A549 (cell line): ENCODE measurements at regions not wholly inside any gene's neighbourhood (a gene's known extent, or its start where the extent isn't known, plus 50 kb on each side); places are given as distances from the start of the nearest gene placed in this dataset.

Experiments
- ATAC-seq, 2 experiments: fragments of 200-7000 bp in 1 of 2; fragments of >200 bp in 1 of 2; cut with Nextera tagmentation in 1 of 2; cut with Tn5 transposase in 1 of 2; 3 replicates each; pipeline versions ENCODE4 v1.8.0 to v1.9.1; 2018 to 2020; ENCODE audit warnings: mild to moderate bottlenecking in 1 of 2, moderate library complexity in 1 of 2
- CTCF ChIA-PET: fragments of 300-600 bp; sonication (Branson Sonifier 250); formaldehyde crosslinking; extraction: SDS; loops from one replicate; lab custom pipeline; 2021; ENCODE audit warnings: antibody characterized with exemption, inconsistent platforms; lab: Yijun Ruan, JAX
- POLR2A ChIA-PET: fragments of 350-600 bp; formaldehyde crosslinking; extraction: SDS; loops from one replicate; lab custom pipeline; 2021; ENCODE audit warnings: antibody characterized with exemption, inconsistent platforms; lab: Yijun Ruan, JAX
- DNase-seq, 2 experiments: peaks; one replicate each; pipeline versions ENCODE4 v3.0.0 to v3.0.0-alpha.2; 2011 to 2016; ENCODE audit warnings: low read depth in 1 of 2, low spot score in 1 of 2
- FAIRE-seq: peaks from 2 replicates; lab custom pipeline; 2011; peaks lifted over from hg19 to GRCh38; lab: Jason Lieb, UNC
- H3K27ac ChIP-seq, 2 experiments: fragments of >200 bp; sonication (Bioruptor Twin); formaldehyde crosslinking; 3 replicates each; pipeline ENCODE4 v1.5.1; 2016 to 2017
- H3K4me1 ChIP-seq: fragments of >200 bp; sonication (Bioruptor Twin); formaldehyde crosslinking; 3 replicates; pipeline ENCODE4 v1.6.1; 2016
- H3K4me2 ChIP-seq: fragments of >200 bp; sonication (Bioruptor Twin); formaldehyde crosslinking; 3 replicates; pipeline ENCODE4 v1.6.1; 2016
- H3K4me3 ChIP-seq: fragments of >200 bp; sonication (Bioruptor Twin); formaldehyde crosslinking; 3 replicates; pipeline ENCODE4 v1.5.1; 2016
- H3K9me3 ChIP-seq: fragments of >200 bp; sonication (Bioruptor Twin); formaldehyde crosslinking; 3 replicates; pipeline ENCODE4 v1.6.1; 2016
- CBX8 ChIP-seq: fragments of 200-600 bp; sonication (generic); IDR thresholded peaks from 2 replicates; pipeline ENCODE4 v1.6.1; 2016
- CHD4 ChIP-seq: fragments of 200-600 bp; sonication (generic); IDR thresholded peaks from 2 replicates; pipeline ENCODE4 v1.6.1; 2016; ENCODE audit warnings: antibody characterized with exemption, mild to moderate bottlenecking, borderline replicate concordance
- EHF ChIP-seq: fragments of 250-450 bp; sonication (Bioruptor Pico); IDR thresholded peaks from 2 replicates; pipeline ENCODE4 v1.5.0; 2020; ENCODE audit warnings: mild to moderate bottlenecking
- EHMT2 ChIP-seq: fragments of 200-600 bp; sonication (generic); IDR thresholded peaks from 2 replicates; pipeline ENCODE4 v1.6.1; 2016; ENCODE audit warnings: antibody characterized with exemption, low read depth, mild to moderate bottlenecking, moderate library complexity
- FOSL2 ChIP-seq, 2 experiments: fragments of 450-650 bp in 1 of 2; fragments of >200 bp in 1 of 2; sonication (Bioruptor Twin) in 1 of 2; formaldehyde crosslinking; IDR thresholded peaks; 2 replicates each; pipeline versions ENCODE4 v1.5.0 to v1.6.1; 2016 to 2020; ENCODE audit warnings: mild to moderate bottlenecking in 1 of 2, moderate library complexity in 1 of 2
- HDAC2 ChIP-seq: fragments of 200-600 bp; sonication (generic); IDR thresholded peaks from 2 replicates; pipeline ENCODE4 v1.6.1; 2016
- HMGXB4 ChIP-seq: fragments of 250-450 bp; sonication (Bioruptor Pico); IDR thresholded peaks from 2 replicates; pipeline ENCODE4 v1.5.0; 2021; ENCODE audit warnings: mild to moderate bottlenecking, moderate library complexity, borderline replicate concordance
- HOXA7 ChIP-seq: fragments of 250-450 bp; sonication (Bioruptor Pico); IDR thresholded peaks from 2 replicates; pipeline ENCODE4 v1.5.0; 2020; ENCODE audit warnings: mild to moderate bottlenecking, moderate library complexity
- HOXB13 ChIP-seq: fragments of 250-450 bp; sonication (Bioruptor Pico); IDR thresholded peaks from 2 replicates; pipeline ENCODE4 v1.5.0; 2020; ENCODE audit warnings: low read depth, mild to moderate bottlenecking, moderate library complexity
- HOXB5 ChIP-seq: fragments of 250-450 bp; sonication (Bioruptor Pico); IDR thresholded peaks from 2 replicates; pipeline ENCODE4 v1.5.0; 2020; ENCODE audit warnings: mild to moderate bottlenecking, moderate library complexity
- JUNB ChIP-seq: fragments of >200 bp; sonication (Bioruptor Twin); formaldehyde crosslinking; IDR thresholded peaks from 2 replicates; pipeline ENCODE4 v1.6.1; 2016
- KDM1A ChIP-seq: fragments of 200-600 bp; sonication (generic); IDR thresholded peaks from 2 replicates; pipeline ENCODE4 v1.6.1; 2016; ENCODE audit warnings: low read depth, mild to moderate bottlenecking
- KDM5A ChIP-seq: fragments of 200-600 bp; sonication (generic); IDR thresholded peaks from 2 replicates; pipeline ENCODE4 v1.6.1; 2016; ENCODE audit warnings: antibody characterized with exemption, mild to moderate bottlenecking
- MYC ChIP-seq: IDR thresholded peaks from 2 replicates; pipeline ENCODE4 v1.6.1; 2012; ENCODE audit warnings: mild to moderate bottlenecking, inconsistent platforms, low read length, improper control_type of control experiment, borderline replicate concordance
- NPAS2 ChIP-seq: fragments of 250-450 bp; sonication (Bioruptor Pico); IDR thresholded peaks from 2 replicates; pipeline ENCODE4 v1.8.0; 2022; ENCODE audit warnings: mild to moderate bottlenecking, moderate library complexity, borderline replicate concordance
- POLR2A ChIP-seq: IDR thresholded peaks from 2 replicates; pipeline ENCODE4 v1.6.1; 2012; ENCODE audit warnings: mild to moderate bottlenecking, low read length
- REST ChIP-seq: fragments of 200-600 bp; sonication (generic); IDR thresholded peaks from 2 replicates; pipeline ENCODE4 v1.6.1; 2016; ENCODE audit warnings: antibody characterized with exemption, mild to moderate bottlenecking, moderate library complexity
- SREBF2 ChIP-seq: fragments of 450-650 bp; IDR thresholded peaks from 2 replicates; pipeline ENCODE4 v1.6.1; 2014; ENCODE audit warnings: mild to moderate bottlenecking, moderate library complexity
- TFCP2L1 ChIP-seq: fragments of 250-450 bp; sonication (Bioruptor Pico); IDR thresholded peaks from 2 replicates; pipeline ENCODE4 v1.5.0; 2021; ENCODE audit warnings: mild to moderate bottlenecking
- ZFP36 ChIP-seq: fragments of 450-650 bp; IDR thresholded peaks from 2 replicates; pipeline ENCODE4 v1.6.1; 2014; ENCODE audit warnings: borderline replicate concordance; ENCODE audit not compliant: partially characterized antibody
- ZNF302 ChIP-seq: fragments of 250-450 bp; sonication (Bioruptor Pico); IDR thresholded peaks from 2 replicates; pipeline ENCODE4 v1.9.0; 2021; ENCODE audit warnings: inconsistent platforms, mild to moderate bottlenecking, moderate library complexity
- WGBS: methylation state at CpG from one replicate; pipeline ENCODE4 v1.1.6; 2017; ENCODE audit errors: missing lambda C conversion rate; 5-methylcytosine and 5-hydroxymethylcytosine counted together
- TF ChIP-seq, protein P1 (sequence below): IDR thresholded peaks from 2 replicates; pipeline ENCODE4 v1.6.1; 2012
- TF ChIP-seq, protein P2 (sequence below): fragments of 450-650 bp; IDR thresholded peaks from 2 replicates; pipeline ENCODE4 v1.6.1; 2014; ENCODE audit warnings: antibody characterized with exemption

DNA sequence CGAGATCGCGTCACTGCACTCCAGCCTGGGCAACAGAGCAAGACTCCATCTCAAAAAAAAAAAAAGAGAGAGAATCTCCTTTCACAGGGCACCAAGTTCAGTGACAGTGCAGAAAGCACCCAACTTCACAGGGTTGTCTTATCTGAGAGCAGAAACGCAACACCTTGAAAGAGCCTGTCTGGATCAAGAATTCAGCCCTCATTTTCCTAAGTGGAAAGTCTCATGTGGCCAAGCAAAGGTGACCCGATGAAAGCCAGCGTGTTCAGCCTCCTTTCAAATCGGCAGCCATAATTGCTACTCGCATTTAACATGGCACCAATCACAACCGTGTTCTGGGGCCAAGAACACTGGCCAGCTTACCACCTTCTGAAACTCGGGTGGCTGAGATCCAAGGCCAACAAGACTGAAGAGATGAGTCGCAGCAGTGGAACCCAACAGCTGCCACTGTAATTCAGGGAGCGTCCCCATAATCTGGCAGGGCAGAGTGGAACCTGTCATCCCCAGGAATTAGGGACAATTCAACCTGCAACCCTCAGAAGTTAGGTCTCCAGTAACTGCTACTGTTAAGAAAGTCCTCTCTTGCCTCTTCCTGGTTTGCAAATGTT, 536.7 kb upstream of the JARID2 start:
- Histone ChIP-seq H3K4me2 (no peak overlapping the region), H3K9me3 (peaks cover 4% of the 10 kb centered on the region; the same call in 1 of the 3 replicates), H3K4me1 (peaks cover 30% of the 10 kb centered on the region), H3K27ac (peak overlapping the region in 1 of 2 experiments; percentile 37; a peak in 2 of 6 replicates)
- DNase-seq = no peak
- ChIA-PET POLR2A (no interaction called here), CTCF (interaction anchor here (1.1 kb wide), 1 partner anchor 439 kb away, joined by 3 read pairs; no protein-coding TSS in a partner anchor)
- WGBS = 85% methylated on average over 12 of the region's 12 CpGs
- TF ChIP-seq EHF (no peak), HDAC2 (no peak), TFCP2L1 (CRISPR knock-in tag) (no peak), SREBF2 (no peak), KDM5A (no peak), EHMT2 (no peak), KDM1A (no peak), MYC (no peak), ZFP36 (no peak), HMGXB4 (CRISPR knock-in tag) (no peak)
- TF ChIP-seq, protein P1, sequence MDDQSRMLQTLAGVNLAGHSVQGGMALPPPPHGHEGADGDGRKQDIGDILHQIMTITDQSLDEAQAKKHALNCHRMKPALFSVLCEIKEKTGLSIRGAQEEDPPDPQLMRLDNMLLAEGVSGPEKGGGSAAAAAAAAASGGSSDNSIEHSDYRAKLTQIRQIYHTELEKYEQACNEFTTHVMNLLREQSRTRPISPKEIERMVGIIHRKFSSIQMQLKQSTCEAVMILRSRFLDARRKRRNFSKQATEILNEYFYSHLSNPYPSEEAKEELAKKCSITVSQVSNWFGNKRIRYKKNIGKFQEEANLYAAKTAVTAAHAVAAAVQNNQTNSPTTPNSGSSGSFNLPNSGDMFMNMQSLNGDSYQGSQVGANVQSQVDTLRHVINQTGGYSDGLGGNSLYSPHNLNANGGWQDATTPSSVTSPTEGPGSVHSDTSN = no peak
- TF ChIP-seq, protein P2, sequence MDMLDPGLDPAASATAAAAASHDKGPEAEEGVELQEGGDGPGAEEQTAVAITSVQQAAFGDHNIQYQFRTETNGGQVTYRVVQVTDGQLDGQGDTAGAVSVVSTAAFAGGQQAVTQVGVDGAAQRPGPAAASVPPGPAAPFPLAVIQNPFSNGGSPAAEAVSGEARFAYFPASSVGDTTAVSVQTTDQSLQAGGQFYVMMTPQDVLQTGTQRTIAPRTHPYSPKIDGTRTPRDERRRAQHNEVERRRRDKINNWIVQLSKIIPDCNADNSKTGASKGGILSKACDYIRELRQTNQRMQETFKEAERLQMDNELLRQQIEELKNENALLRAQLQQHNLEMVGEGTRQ = no peak
- TF ChIP-seq, all 56 proteins: peak for 0
- ATAC-seq = no peak
- FAIRE-seq = no peak
- no peak overlapping the region for H3K4me3 ChIP-seq

- FAIRE-seq (no peak), DNase-seq (no peak), ATAC-seq (no peak)
- POLR2A ChIA-PET = no interaction called here
- peaks cover 4% of the 10 kb centered on the region; the same call in 1 of the 3 replicates for H3K9me3 ChIP-seq
- H3K4me3 ChIP-seq = no peak overlapping the region
- H3K27ac ChIP-seq = peak overlapping the region in 1 of 2 experiments; percentile 37; a peak in 1 of 6 replicates
- TF ChIP-seq JUNB (no peak), HOXB5 (CRISPR knock-in tag) (no peak), CBX8 (no peak), ZNF302 (CRISPR knock-in tag) (no peak), POLR2A (no peak), FOSL2 (IDR thresholded peaks at IDR 0.05) (no peak), FOSL2 (CRISPR knock-in tag; IDR thresholded peaks at IDR 0.05) (no peak), NPAS2 (no peak), HOXB13 (CRISPR knock-in tag) (no peak), CHD4 (no peak), HOXA7 (CRISPR knock-in tag) (no peak), REST (no peak)
- CTCF ChIA-PET = interaction anchor here (1.1 kb wide), 1 partner anchor 440 kb away, joined by 3 read pairs; no protein-coding TSS in a partner anchor
- 82% methylated on average over 4 of the region's 4 CpGs for WGBS
- peaks cover 30% of the 10 kb centered on the region for H3K4me1 ChIP-seq
- H3K4me2 ChIP-seq = no peak overlapping the region
Measured at GRCh38 chr6:14709900-14710299, 536.0 kb upstream of the JARID2 start.
